ENCODE measurements at regions not wholly inside any gene's neighbourhood (a gene's known extent, or its start where the extent isn't known, plus 50 kb on each side); places are given as distances from the start of the nearest gene placed in this dataset.

GRCh38 chr18:34444622-34445021 lies 219.9 kb upstream of the NOL4 start:
- ChIA-PET POLR2A (no interaction called here), CTCF (interaction anchor here (1.1 kb wide), 1 partner anchor 8 kb away, joined by 3 read pairs; no protein-coding TSS in a partner anchor)
- DNase-seq (ENCODE audit: low read depth, low spot score) = no peak
- no peaks in the 10 kb centered on the region for H3K36me3 ChIP-seq (ENCODE audit: control insufficient read depth in 2 of 2, extremely low read depth in 1 of 2, insufficient read depth in 2 of 2, low read length in 2 of 2)
- no peaks in the 10 kb centered on the region for H3K79me2 ChIP-seq (ENCODE audit: control insufficient read depth, insufficient read depth, low read length)
- no peaks in the 10 kb centered on the region for H3K9me1 ChIP-seq (replicated peaks; ENCODE audit: control insufficient read depth, extremely low read depth, insufficient read depth, low read length)
- no peak overlapping the region for H3K9ac ChIP-seq (replicated peaks; ENCODE audit: extremely low read depth, insufficient read depth, low read length)
- no peak overlapping the region for H3K4me3 ChIP-seq (replicated peaks in 1 of 3; ENCODE audit: insufficient read depth in 1 of 3, low read depth in 1 of 3, low read length in 3 of 3)
- H3K4me2 ChIP-seq (ENCODE audit: insufficient read depth, low read length) = no peak overlapping the region
- no peaks in the 10 kb centered on the region for H3K9me3 ChIP-seq (replicated peaks; ENCODE audit: control insufficient read depth, insufficient read depth, low read length)
- TF ChIP-seq JUN (IDR thresholded peaks at IDR 0.05; ENCODE audit: borderline replicate concordance, insufficient read depth, insufficient read length, low read depth) (no peak), GATA2 (IDR thresholded peaks at IDR 0.05; ENCODE audit: insufficient read depth, insufficient read length, low read depth, low read length) (no peak), FOS (IDR thresholded peaks at IDR 0.05; ENCODE audit: borderline replicate concordance, insufficient read depth, low read length) (no peak), MYC (IDR thresholded peaks at IDR 0.05; ENCODE audit: low read depth, low read length) (no peak), EZH2 (IDR thresholded peaks at IDR 0.05; ENCODE audit: borderline replicate concordance, low read depth, low read length, severe bottlenecking) (no peak), MAX (IDR thresholded peaks at IDR 0.05; ENCODE audit: insufficient read depth, insufficient read length) (no peak), POLR2A (IDR thresholded peaks at IDR 0.05; ENCODE audit: low read depth, low read length) (no peak), POLR2AphosphoS5 (IDR thresholded peaks at IDR 0.05; ENCODE audit: insufficient read depth, low read depth, low read length) (no peak), CTCF (IDR thresholded peaks at IDR 0.05; ENCODE audit: extremely low read depth in 1 of 2, insufficient read depth in 1 of 2, low read depth in 1 of 2, low read length in 2 of 2) (no peak)
- no peak overlapping the region for H2AFZ ChIP-seq (ENCODE audit: low read depth, low read length)
- H3K27ac ChIP-seq (ENCODE audit: insufficient read depth, low read depth, low read length) = no peak overlapping the region
- no peaks in the 10 kb centered on the region for H4K20me1 ChIP-seq (replicated peaks; ENCODE audit: control insufficient read depth, extremely low read depth, insufficient read depth, low read length)
- BruUV-seq (replicated peaks) = no TSS peak
- H3K4me1 ChIP-seq (ENCODE audit: control insufficient read depth, extremely low read depth, insufficient read depth, low read length) = no peaks in the 10 kb centered on the region
- H3K27me3 ChIP-seq (ENCODE audit: control insufficient read depth in 2 of 2, insufficient read depth in 2 of 2, low read length in 2 of 2) = peaks cover 3 to 4% of the 10 kb centered on the region in 2 experiments
- no peak for FAIRE-seq
- intact Hi-C loops (cut with micrococcal nuclease) (no loop called here), dilution Hi-C loops (cut with MboI; ENCODE audit: extremely low pct_ligation_motif_present, low sequenced_read_pairs) (no loop called here)

Data from endothelial cell of umbilical vein (primary cell).